ENCODE measurements at regions not wholly inside any gene's neighbourhood (a gene's known extent, or its start where the extent isn't known, plus 50 kb on each side); places are given as distances from the start of the nearest gene placed in this dataset.

DNA sequence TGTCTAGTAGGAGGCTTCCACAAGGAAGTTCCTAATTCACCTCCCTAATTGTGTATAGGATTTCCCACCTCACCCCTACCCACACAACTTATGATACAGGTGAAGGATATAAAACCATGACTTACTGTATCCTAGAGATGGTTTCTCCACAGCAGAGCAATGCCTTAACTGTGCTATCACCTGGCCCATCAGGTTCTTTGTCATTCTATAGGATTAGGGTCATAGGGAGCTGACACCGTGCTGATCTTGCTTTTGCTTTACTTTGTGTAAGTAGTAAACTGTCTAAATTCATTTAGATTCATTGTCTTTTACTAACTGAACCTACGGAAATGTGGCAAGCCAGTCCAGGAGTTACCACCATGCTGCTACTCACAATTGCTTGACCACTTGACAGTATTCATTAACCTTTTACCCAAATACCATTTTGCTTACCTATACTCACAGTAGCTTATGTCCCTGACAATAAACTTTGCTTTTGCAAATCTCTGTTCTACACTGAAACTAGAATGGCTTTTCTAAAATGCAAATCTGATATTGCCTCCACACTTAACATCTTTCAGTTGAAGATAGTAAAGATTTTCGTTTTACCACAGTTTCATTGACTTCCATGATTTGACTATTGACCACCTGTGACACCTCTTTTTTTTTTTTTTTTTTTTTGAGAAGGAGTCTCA is 147.6 kb downstream of the IFI44 start:
- Mint-ChIP-seq H3K9me3 (no peaks in the 10 kb centered on the region), H3K36me3 (ENCODE audit: low read depth) (no peaks in the 10 kb centered on the region), H3K27ac (no peak overlapping the region), H3K4me1 (peaks cover 8% of the 10 kb centered on the region), H3K4me3 (no peak overlapping the region), H3K27me3 (ENCODE audit: insufficient read depth) (no peaks in the 10 kb centered on the region)
- no peak for TF ChIP-seq CTCF (conservative IDR thresholded peaks at IDR 0.05)
- Histone ChIP-seq H3K9me3 (ENCODE audit: control insufficient read depth, low read length) (peaks cover 7% of the 10 kb centered on the region), H3K27me3 (ENCODE audit: control insufficient read depth, insufficient read depth, low read length, poor library complexity, severe bottlenecking) (no peaks in the 10 kb centered on the region), H3K27ac (ENCODE audit: low read depth, low read length) (no peak overlapping the region), H3K4me1 (ENCODE audit: control insufficient read depth, insufficient read depth, low read length) (no peaks in the 10 kb centered on the region), H3K9ac (ENCODE audit: extremely low read depth, low read length, poor library complexity, severe bottlenecking) (no peak overlapping the region), H3K36me3 (ENCODE audit: control insufficient read depth, insufficient read depth, low read length) (no peaks in the 10 kb centered on the region), H3K4me3 (ENCODE audit: low read length) (no peak overlapping the region)
- whole genome bisulfite sequencing, 2 experiments (ENCODE audit: insufficient coverage in 1 of 2, insufficient read length in 1 of 2), result 54 to 63% methylated on average over 3 of the region's 3 CpGs
- no peak for DNase-seq

DNA sequence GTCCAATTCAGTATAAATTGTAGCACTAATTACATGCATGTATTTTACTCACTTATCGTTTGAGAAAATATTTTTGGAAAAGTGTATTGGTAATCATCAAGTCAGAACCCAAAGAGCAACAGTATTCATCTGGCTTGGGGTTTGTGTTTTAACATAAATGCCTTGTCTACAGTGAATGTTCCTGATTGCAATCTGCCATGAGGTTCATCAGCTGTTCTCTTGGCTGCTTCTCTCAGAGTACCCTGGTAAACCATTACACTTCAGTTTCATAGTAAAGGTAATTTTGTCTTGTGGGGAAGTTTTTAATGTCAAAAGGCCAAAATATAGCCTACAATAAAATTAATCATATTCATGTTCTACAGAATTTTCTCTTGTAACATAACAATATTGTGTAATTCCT is 150.3 kb downstream of the IFI44 start:
- no peak overlapping the region for H3K4me3 Mint-ChIP-seq
- H3K27ac ChIP-seq (ENCODE audit: low read depth, low read length), result no peak overlapping the region
- DNase-seq, result no peak
- 92 to 100% methylated on average over 1 of the region's 1 CpG for WGBS, 2 experiments (ENCODE audit: insufficient coverage in 1 of 2, insufficient read length in 1 of 2)
- no peaks in the 10 kb centered on the region for H3K4me1 ChIP-seq (ENCODE audit: control insufficient read depth, insufficient read depth, low read length)
- H3K27me3 Mint-ChIP-seq (ENCODE audit: insufficient read depth), result no peaks in the 10 kb centered on the region
- H3K36me3 Mint-ChIP-seq (ENCODE audit: low read depth), result no peaks in the 10 kb centered on the region
- H3K36me3 ChIP-seq (ENCODE audit: control insufficient read depth, insufficient read depth, low read length), result no peaks in the 10 kb centered on the region
- H3K9me3 ChIP-seq (ENCODE audit: control insufficient read depth, low read length), result peaks cover 22% of the 10 kb centered on the region
- H3K27ac Mint-ChIP-seq, result no peak overlapping the region
- TF ChIP-seq CTCF (conservative IDR thresholded peaks at IDR 0.05), result no peak
- peaks cover 8% of the 10 kb centered on the region for H3K4me1 Mint-ChIP-seq
- no peaks in the 10 kb centered on the region for H3K27me3 ChIP-seq (ENCODE audit: control insufficient read depth, insufficient read depth, low read length, poor library complexity, severe bottlenecking)
- no peak overlapping the region for H3K4me3 ChIP-seq (ENCODE audit: low read length)
- no peak overlapping the region for H3K9ac ChIP-seq (ENCODE audit: extremely low read depth, low read length, poor library complexity, severe bottlenecking)
- H3K9me3 Mint-ChIP-seq, result no peaks in the 10 kb centered on the region

GRCh38 chr1:78814176-78814575 is 164.5 kb downstream of the IFI44 start:
- no peaks in the 10 kb centered on the region for H3K4me1 ChIP-seq (ENCODE audit: control insufficient read depth, insufficient read depth, low read length)
- Mint-ChIP-seq H3K27ac (no peak overlapping the region), H3K4me1 (no peaks in the 10 kb centered on the region), H3K4me3 (no peak overlapping the region), H3K27me3 (ENCODE audit: insufficient read depth) (no peaks in the 10 kb centered on the region), H3K9me3 (peaks cover 2% of the 10 kb centered on the region), H3K36me3 (ENCODE audit: low read depth) (no peaks in the 10 kb centered on the region)
- H3K9ac ChIP-seq (ENCODE audit: extremely low read depth, low read length, poor library complexity, severe bottlenecking), result no peak overlapping the region
- no peak for DNase-seq
- no peak overlapping the region for H3K27ac ChIP-seq (ENCODE audit: low read depth, low read length)
- no peak for TF ChIP-seq CTCF (conservative IDR thresholded peaks at IDR 0.05)
- WGBS, 2 experiments (ENCODE audit: insufficient coverage in 1 of 2, insufficient read length in 1 of 2), result 100% methylated on average over 1 of the region's 1 CpG
- peaks cover 4% of the 10 kb centered on the region for H3K9me3 ChIP-seq (ENCODE audit: control insufficient read depth, low read length)
- no peak overlapping the region for H3K4me3 ChIP-seq (ENCODE audit: low read length)
- no peaks in the 10 kb centered on the region for H3K27me3 ChIP-seq (ENCODE audit: control insufficient read depth, insufficient read depth, low read length, poor library complexity, severe bottlenecking)
- H3K36me3 ChIP-seq (ENCODE audit: control insufficient read depth, insufficient read depth, low read length), result no peaks in the 10 kb centered on the region

All from endodermal cell (in vitro differentiated cells).